ENCODE measurements at regions not wholly inside any gene's neighbourhood (a gene's known extent, or its start where the extent isn't known, plus 50 kb on each side); places are given as distances from the start of the nearest gene placed in this dataset.

DNA sequence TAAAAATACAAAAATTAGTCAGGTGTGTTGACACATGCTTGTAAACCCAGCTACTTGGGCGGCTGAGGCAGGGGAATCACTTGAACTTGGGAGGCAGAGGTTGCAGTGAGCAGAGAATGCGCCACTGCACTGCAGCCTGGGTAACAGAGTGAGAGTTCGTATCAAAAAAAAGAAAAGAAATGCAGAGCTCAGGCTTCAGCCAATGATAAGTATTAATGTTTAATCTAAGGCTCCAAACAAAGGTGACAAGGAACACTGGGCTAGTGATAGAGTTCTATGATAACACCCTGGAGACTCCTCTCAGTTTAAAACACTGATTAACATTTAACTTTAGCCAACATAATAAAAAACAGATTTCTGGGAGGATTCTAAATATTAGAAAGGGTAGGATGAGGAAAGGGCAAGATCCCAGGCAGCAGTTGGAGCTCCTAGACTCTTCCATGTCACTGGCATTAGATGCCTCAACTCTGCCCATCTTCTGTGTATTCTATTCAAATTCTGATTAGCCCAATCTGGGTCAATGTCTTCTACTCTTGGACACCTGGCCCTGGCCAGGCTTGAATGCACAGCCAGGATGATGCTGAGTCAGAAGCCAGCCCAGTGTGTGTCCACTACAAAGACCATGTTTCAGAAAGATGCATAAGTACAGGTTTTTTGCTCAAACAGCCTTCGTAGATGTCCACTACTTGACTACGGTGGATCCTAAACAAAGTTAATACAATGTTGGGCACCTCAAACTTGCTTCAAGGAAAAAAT is 91.0 kb upstream of the FAM169A start:
- H3K36me3 ChIP-seq (ENCODE audit: low read length): no peaks in the 10 kb centered on the region
- no peak for TF ChIP-seq EZH2phosphoT487 (conservative IDR thresholded peaks at IDR 0.05; ENCODE audit: low read length)
- TF ChIP-seq, protein P1, sequence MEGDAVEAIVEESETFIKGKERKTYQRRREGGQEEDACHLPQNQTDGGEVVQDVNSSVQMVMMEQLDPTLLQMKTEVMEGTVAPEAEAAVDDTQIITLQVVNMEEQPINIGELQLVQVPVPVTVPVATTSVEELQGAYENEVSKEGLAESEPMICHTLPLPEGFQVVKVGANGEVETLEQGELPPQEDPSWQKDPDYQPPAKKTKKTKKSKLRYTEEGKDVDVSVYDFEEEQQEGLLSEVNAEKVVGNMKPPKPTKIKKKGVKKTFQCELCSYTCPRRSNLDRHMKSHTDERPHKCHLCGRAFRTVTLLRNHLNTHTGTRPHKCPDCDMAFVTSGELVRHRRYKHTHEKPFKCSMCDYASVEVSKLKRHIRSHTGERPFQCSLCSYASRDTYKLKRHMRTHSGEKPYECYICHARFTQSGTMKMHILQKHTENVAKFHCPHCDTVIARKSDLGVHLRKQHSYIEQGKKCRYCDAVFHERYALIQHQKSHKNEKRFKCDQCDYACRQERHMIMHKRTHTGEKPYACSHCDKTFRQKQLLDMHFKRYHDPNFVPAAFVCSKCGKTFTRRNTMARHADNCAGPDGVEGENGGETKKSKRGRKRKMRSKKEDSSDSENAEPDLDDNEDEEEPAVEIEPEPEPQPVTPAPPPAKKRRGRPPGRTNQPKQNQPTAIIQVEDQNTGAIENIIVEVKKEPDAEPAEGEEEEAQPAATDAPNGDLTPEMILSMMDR (IDR thresholded peaks at IDR 0.05; ENCODE audit: insufficient read depth, low read length, poor library complexity, severe bottlenecking): no peak
- no peaks in the 10 kb centered on the region for H3K79me2 ChIP-seq (ENCODE audit: insufficient read depth, low read length)
- H3K4me3 ChIP-seq (ENCODE audit: insufficient read depth, low read length, poor library complexity, severe bottlenecking): no peak overlapping the region
- no peak overlapping the region for H2AFZ ChIP-seq (ENCODE audit: low read depth, low read length, severe bottlenecking)
- H3K9me2 ChIP-seq (replicated peaks; ENCODE audit: insufficient read depth, low read length): no peaks in the 10 kb centered on the region
- H3F3A ChIP-seq (ENCODE audit: insufficient read depth): no peaks in the 10 kb centered on the region
- H3K27me3 ChIP-seq (ENCODE audit: low read length): no peaks in the 10 kb centered on the region
- no peaks in the 10 kb centered on the region for H3K9me3 ChIP-seq (ENCODE audit: insufficient read depth, low read length)
- H3K9ac ChIP-seq (ENCODE audit: low read length): no peak overlapping the region
- no peak overlapping the region for H3K27ac ChIP-seq (ENCODE audit: low read depth, low read length)
- no peaks in the 10 kb centered on the region for H4K20me1 ChIP-seq (ENCODE audit: low read depth, low read length)
- H3K4me2 ChIP-seq (ENCODE audit: low read depth, low read length, poor library complexity, severe bottlenecking): no peak overlapping the region

DNA sequence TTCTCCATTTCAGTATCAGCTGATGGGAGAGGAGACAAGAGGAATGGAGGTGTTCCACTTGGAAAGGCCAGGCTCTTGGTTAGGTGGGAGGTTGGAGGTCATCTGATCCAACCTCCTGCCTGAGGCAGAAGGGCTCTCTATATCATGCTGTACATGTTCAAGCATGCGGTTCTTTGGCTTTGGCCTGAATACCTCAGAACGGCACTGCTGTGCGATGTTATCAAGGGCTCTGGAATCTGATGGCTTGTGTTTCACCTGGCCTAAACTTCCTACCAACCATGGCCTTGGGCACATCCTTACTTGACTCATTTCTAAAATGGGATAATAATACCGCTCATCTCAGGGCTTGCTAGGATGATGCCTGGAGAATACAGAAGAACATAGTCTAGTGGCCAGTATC is 90.1 kb upstream of the FAM169A start:
- Histone ChIP-seq H3K4me3 (ENCODE audit: insufficient read depth, low read length, poor library complexity, severe bottlenecking) (no peak overlapping the region), H3F3A (ENCODE audit: insufficient read depth) (no peaks in the 10 kb centered on the region), H4K20me1 (ENCODE audit: low read depth, low read length) (no peaks in the 10 kb centered on the region), H3K9me2 (replicated peaks; ENCODE audit: insufficient read depth, low read length) (no peaks in the 10 kb centered on the region), H3K9ac (ENCODE audit: low read length) (no peak overlapping the region), H3K27me3 (ENCODE audit: low read length) (no peaks in the 10 kb centered on the region), H3K4me2 (ENCODE audit: low read depth, low read length, poor library complexity, severe bottlenecking) (no peak overlapping the region), H2AFZ (ENCODE audit: low read depth, low read length, severe bottlenecking) (no peak overlapping the region), H3K36me3 (ENCODE audit: low read length) (no peaks in the 10 kb centered on the region), H3K27ac (ENCODE audit: low read depth, low read length) (no peak overlapping the region), H3K79me2 (ENCODE audit: insufficient read depth, low read length) (no peaks in the 10 kb centered on the region), H3K9me3 (ENCODE audit: insufficient read depth, low read length) (no peaks in the 10 kb centered on the region)
- TF ChIP-seq, protein P1 (IDR thresholded peaks at IDR 0.05; ENCODE audit: insufficient read depth, low read length, poor library complexity, severe bottlenecking): no peak
- TF ChIP-seq EZH2phosphoT487 (conservative IDR thresholded peaks at IDR 0.05; ENCODE audit: low read length): no peak

DNA sequence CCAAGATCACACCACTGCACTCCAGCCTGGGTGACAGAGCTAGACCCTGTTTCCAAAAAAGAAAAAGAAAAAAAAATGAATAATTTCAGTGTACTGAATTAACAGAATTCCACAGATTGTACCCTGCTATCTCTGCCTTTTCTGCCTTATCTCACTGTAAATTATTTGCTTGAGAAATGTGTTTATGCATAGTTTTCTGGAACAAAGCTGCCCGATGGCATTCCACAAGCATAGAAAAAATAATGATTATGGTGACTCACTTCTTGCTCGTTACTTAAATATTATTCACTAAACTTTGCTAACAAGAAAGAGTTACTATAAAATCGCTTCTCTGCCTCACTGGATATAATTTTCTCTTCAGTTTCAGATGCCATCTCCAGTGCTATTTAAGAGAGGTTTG is 88.7 kb upstream of the FAM169A start:
- TF ChIP-seq, protein P1 (IDR thresholded peaks at IDR 0.05; ENCODE audit: insufficient read depth, low read length, poor library complexity, severe bottlenecking): no peak
- no peak for TF ChIP-seq EZH2phosphoT487 (conservative IDR thresholded peaks at IDR 0.05; ENCODE audit: low read length)
- Histone ChIP-seq H3K9me2 (replicated peaks; ENCODE audit: insufficient read depth, low read length) (no peaks in the 10 kb centered on the region), H3K27me3 (ENCODE audit: low read length) (no peaks in the 10 kb centered on the region), H3F3A (ENCODE audit: insufficient read depth) (no peaks in the 10 kb centered on the region), H3K9me3 (ENCODE audit: insufficient read depth, low read length) (no peaks in the 10 kb centered on the region), H3K27ac (ENCODE audit: low read depth, low read length) (no peak overlapping the region), H3K4me2 (ENCODE audit: low read depth, low read length, poor library complexity, severe bottlenecking) (no peak overlapping the region), H2AFZ (ENCODE audit: low read depth, low read length, severe bottlenecking) (no peak overlapping the region), H3K9ac (ENCODE audit: low read length) (no peak overlapping the region), H3K79me2 (ENCODE audit: insufficient read depth, low read length) (no peaks in the 10 kb centered on the region), H3K4me3 (ENCODE audit: insufficient read depth, low read length, poor library complexity, severe bottlenecking) (no peak overlapping the region), H3K36me3 (ENCODE audit: low read length) (no peaks in the 10 kb centered on the region), H4K20me1 (ENCODE audit: low read depth, low read length) (no peaks in the 10 kb centered on the region)
